ENCODE measurements at regions not wholly inside any gene's neighbourhood (a gene's known extent, or its start where the extent isn't known, plus 50 kb on each side); places are given as distances from the start of the nearest gene placed in this dataset.

DNA sequence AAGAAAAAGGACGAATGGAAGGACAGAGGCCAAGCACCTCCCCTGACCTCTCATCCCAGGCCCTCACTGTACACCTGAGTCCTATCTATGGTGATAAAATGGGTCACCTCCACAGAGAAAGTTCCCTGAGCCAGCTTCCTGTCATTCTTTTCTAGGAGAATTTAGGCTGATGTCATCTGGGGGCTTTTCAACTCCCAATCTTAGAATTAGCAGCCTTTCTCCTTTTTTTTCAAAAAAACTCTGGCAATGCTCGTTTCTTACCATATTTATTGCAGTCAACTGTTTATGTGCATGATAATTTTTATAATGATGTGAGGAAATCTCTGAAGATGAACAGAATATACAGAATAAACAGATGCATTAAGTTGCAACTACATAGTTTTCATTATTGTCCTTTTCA is 177.6 kb downstream of the SNAPC1 start:
- Mint-ChIP-seq H3K4me3 (no peak overlapping the region), H3K4me1 (no peaks in the 10 kb centered on the region), H3K27me3 (peaks cover 44% of the 10 kb centered on the region), H3K36me3 (no peaks in the 10 kb centered on the region), H3K9me3 (ENCODE audit: low read depth) (no peaks in the 10 kb centered on the region), H3K27ac (no peak overlapping the region)
- no peak for ATAC-seq
- CTCF ChIA-PET: no interaction called here
- no peak for DNase-seq

DNA sequence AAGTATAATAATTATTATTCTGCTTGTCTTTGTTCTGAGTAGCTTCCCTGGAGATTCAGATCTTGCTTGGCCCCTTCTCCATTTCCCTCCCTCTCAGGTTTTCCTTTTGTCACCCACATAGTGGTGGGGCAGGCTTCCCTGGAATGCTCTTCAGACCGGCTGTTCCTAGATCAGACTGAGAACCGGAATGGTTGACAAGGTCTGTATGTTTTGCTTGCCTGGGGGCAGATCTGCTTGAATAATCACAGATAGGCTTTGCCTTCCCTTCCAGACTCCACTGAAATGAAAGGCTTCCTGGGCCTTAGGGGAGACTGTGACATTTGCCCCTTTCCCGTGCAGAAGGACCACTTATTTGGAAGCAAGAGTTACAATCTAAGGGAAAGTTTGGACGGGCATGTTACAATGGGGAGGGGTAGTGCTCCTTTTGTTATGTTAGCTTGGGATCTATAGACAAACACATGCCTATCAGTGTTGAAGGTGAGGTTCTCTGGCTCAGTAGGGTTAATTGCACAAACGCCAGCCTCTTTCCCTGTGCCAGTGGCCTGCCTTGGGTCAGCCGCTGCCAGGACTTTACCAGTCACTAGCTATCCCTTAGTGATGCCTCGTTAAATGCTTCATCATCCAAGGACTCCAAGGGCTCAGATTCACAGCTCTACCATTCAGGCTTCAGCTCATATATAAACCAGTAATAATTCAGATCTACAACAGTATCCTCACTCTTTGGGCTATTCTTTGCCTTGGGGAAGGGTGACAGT is 178.6 kb downstream of the SNAPC1 start:
- ATAC-seq (no peak), DNase-seq (no peak)
- Mint-ChIP-seq H3K4me1 (no peaks in the 10 kb centered on the region), H3K36me3 (no peaks in the 10 kb centered on the region), H3K27ac (no peak overlapping the region), H3K9me3 (ENCODE audit: low read depth) (no peaks in the 10 kb centered on the region), H3K27me3 (peaks cover 39% of the 10 kb centered on the region), H3K4me3 (no peak overlapping the region)
- CTCF ChIA-PET: no interaction called here

DNA sequence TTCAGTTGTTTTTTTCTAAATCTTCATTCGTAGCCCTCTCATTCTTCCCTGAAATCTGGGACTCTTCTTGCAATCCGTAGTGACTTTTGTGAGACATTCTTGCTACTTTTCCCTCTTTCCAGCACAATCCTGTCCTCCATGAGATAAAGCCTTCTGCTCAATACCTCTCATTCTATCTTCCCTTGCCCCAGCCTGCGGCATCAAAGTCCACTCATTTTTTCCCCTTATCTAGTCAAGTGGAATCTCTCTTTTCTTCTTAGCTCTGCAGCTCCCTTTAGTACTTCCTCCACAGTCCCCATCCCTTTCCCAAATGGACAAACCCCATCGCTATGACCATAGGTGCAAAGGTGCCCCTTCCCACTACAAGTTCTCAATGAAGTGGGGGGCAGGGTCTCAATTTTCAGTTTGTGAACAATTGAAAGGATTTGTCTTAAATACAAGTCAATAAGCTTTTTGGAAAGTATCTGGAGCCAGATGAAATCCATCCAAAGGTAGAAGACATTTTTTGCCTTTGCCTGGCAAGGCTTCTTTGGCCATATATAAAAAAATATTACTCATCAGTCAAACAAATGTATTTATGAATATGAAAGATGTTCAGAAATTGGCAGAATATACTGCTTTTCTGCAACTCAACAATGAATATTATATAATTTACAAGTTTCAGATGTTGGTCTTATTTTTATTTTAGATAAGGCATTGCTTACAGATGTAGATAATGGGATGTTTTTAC is 179.4 kb downstream of the SNAPC1 start:
- no peaks in the 10 kb centered on the region for H3K4me1 Mint-ChIP-seq
- H3K9me3 Mint-ChIP-seq (ENCODE audit: low read depth): no peaks in the 10 kb centered on the region
- no peak for ATAC-seq
- no peak for DNase-seq
- CTCF ChIA-PET: no interaction called here
- H3K27ac Mint-ChIP-seq: no peak overlapping the region
- no peak overlapping the region for H3K4me3 Mint-ChIP-seq
- peaks cover 39% of the 10 kb centered on the region for H3K27me3 Mint-ChIP-seq
- no peaks in the 10 kb centered on the region for H3K36me3 Mint-ChIP-seq

DNA sequence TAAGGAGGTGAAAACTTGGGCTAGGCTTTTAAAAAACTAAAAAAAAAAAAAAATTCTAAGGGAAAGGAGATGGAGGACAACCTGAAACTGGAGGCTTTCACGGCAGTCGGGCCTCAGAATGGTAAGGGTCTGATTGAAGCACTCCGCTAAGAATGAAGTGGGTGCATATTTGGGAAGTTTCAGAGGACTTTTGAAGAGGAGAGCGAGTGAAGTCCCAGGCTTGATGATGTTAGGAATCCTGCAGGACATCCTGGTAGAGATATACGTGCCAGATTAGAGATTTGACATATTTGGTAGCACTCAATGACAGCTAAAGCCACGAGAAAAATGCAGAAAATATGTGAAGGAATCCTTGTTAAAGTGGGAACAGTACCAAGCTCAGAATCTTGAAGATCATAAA is 186.2 kb downstream of the SNAPC1 start:
- no peak overlapping the region for H3K27ac Mint-ChIP-seq
- H3K9me3 Mint-ChIP-seq (ENCODE audit: low read depth): no peaks in the 10 kb centered on the region
- ATAC-seq: no peak
- H3K27me3 Mint-ChIP-seq: peaks cover 19% of the 10 kb centered on the region
- no peak for DNase-seq
- CTCF ChIA-PET: no interaction called here
- no peak overlapping the region for H3K4me3 Mint-ChIP-seq
- H3K36me3 Mint-ChIP-seq: no peaks in the 10 kb centered on the region
- H3K4me1 Mint-ChIP-seq: no peaks in the 10 kb centered on the region

DNA sequence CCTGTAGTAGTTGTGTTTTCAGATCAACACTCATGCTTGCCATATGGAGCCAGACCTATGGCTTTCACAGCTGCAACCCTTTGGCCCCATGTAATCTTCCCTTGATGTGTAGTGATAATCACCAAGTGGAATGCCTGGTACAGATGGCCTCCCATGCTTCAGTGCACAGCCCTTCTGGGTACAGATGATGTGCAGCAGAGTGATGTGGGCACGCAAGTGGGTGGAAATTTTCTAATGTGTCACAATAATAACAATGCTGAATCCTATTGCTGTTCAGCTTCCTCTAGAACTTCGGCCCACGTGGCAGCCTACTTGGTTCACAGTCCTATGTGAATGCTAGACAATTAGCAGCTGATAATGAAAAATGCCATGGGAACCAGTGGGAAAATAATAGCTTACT is 188.1 kb downstream of the SNAPC1 start:
- H3K9me3 Mint-ChIP-seq (ENCODE audit: low read depth): no peaks in the 10 kb centered on the region
- no peak for ATAC-seq
- no peaks in the 10 kb centered on the region for H3K36me3 Mint-ChIP-seq
- peaks cover 23% of the 10 kb centered on the region for H3K27me3 Mint-ChIP-seq
- DNase-seq: no peak
- no peak overlapping the region for H3K27ac Mint-ChIP-seq
- CTCF ChIA-PET: no interaction called here
- no peaks in the 10 kb centered on the region for H3K4me1 Mint-ChIP-seq
- H3K4me3 Mint-ChIP-seq: no peak overlapping the region

DNA sequence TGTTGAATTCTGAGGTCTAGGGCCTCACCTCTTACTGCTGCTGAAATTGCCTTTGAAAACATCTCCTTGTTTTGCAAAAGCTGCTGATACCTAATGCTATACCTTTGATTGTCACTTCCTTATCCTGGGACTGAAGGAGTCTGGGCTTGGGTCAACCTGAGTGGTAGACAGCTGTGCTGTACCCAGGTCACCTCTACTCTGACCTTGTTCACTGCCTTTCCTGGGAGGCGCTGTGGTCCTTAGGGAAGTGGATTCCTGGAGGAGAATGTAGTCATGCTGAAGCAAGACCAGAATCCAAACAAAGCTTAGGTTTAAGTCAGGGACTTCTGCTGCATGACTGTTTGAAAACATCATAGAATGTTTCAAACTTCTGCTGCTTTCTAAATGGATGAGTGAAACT is 191.4 kb downstream of the SNAPC1 start:
- peaks cover 34% of the 10 kb centered on the region for H3K27me3 Mint-ChIP-seq
- DNase-seq: no peak
- no peaks in the 10 kb centered on the region for H3K36me3 Mint-ChIP-seq
- H3K4me1 Mint-ChIP-seq: no peaks in the 10 kb centered on the region
- CTCF ChIA-PET: no interaction called here
- H3K9me3 Mint-ChIP-seq (ENCODE audit: low read depth): no peaks in the 10 kb centered on the region
- no peak for ATAC-seq
- no peak overlapping the region for H3K27ac Mint-ChIP-seq
- no peak overlapping the region for H3K4me3 Mint-ChIP-seq

DNA sequence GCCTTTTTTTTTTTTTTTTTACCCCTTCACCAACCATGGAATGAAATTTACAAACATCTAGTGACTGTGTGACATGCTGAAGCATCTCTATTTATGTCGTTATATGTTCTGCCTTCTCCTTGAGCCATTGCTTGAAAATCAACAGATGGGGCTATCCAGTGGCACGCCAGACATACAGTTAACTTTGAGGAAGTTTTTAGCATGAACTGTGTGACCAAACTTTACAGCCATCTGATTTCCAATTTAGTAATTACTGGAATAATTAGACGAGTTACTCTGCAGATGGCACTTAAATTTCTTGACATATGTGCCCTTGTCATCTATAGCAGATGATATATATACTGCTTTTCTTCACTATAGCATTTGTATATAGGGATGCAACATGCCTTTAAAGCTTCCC is 192.1 kb downstream of the SNAPC1 start:
- DNase-seq: no peak
- H3K9me3 Mint-ChIP-seq (ENCODE audit: low read depth): no peaks in the 10 kb centered on the region
- CTCF ChIA-PET: no interaction called here
- no peaks in the 10 kb centered on the region for H3K36me3 Mint-ChIP-seq
- peaks cover 40% of the 10 kb centered on the region for H3K27me3 Mint-ChIP-seq
- no peak for ATAC-seq
- no peaks in the 10 kb centered on the region for H3K4me1 Mint-ChIP-seq
- no peak overlapping the region for H3K4me3 Mint-ChIP-seq
- H3K27ac Mint-ChIP-seq: no peak overlapping the region

DNA sequence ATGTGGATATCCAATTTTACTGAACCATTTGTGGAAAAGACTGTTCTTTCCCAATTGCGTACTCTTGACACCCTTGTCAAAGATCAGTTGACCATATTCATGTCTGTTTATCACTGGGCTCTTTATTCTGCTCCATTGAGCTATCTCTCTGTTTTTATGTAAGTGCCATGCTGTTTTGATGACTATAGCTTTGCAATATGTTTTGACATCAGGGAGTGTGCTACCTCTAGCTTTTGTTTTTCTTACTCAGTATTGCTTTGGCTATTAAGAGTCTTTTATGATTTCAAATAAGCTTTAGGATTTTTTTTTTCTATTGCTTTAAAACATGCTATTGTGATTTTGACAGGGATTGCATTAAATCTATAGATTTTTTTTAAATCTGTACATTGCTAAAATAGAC is 194.3 kb downstream of the SNAPC1 start:
- DNase-seq (no peak), ATAC-seq (no peak)
- Mint-ChIP-seq H3K27ac (no peak overlapping the region), H3K4me1 (no peaks in the 10 kb centered on the region), H3K27me3 (peaks cover 41% of the 10 kb centered on the region), H3K9me3 (ENCODE audit: low read depth) (no peaks in the 10 kb centered on the region), H3K4me3 (no peak overlapping the region), H3K36me3 (no peaks in the 10 kb centered on the region)
- CTCF ChIA-PET: no interaction called here

DNA sequence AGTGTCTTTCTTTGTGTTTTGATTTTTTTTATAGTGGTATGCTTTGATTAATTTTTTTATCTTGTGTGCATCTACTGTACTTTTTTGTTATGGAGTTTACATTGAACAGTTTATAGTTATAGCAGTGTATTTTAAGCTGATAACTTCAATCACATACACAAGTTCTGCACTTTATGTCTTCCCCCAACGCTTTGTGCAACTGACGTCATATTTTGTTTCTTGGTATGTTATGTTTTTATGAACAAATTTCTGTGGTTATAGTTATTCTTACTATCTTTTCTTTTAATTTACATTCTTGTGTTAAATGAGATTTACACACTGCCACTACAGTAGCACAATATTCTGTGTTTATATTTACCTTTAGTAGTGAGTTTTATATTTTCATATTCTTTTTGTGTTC is 197.1 kb downstream of the SNAPC1 start:
- DNase-seq (no peak), ATAC-seq (no peak)
- H3K4me3 Mint-ChIP-seq: no peak overlapping the region
- H3K27me3 Mint-ChIP-seq: peaks cover 30% of the 10 kb centered on the region
- CTCF ChIA-PET: no interaction called here
- H3K9me3 Mint-ChIP-seq (ENCODE audit: low read depth): no peaks in the 10 kb centered on the region
- no peaks in the 10 kb centered on the region for H3K4me1 Mint-ChIP-seq
- H3K27ac Mint-ChIP-seq: no peak overlapping the region
- no peaks in the 10 kb centered on the region for H3K36me3 Mint-ChIP-seq

DNA sequence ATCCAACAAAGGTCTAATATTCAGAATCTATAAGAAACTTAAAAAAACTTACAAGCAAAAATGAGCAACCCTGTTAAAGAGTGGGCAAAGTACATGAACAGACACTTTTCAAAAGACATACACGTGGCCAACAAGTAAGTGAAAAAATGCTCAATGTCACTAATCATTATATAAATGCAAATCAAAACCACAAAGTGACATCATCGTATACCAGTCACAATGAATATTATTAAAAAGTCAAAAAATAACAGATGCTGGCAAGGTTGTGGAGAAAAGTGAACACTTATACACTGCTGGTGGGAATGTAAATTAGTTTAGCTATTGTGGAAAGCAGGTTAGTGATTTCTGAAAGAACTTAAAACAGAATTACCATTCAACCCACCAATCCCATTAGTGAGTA is 199.1 kb downstream of the SNAPC1 start:
- CTCF ChIA-PET: no interaction called here
- Mint-ChIP-seq H3K4me3 (no peak overlapping the region), H3K27ac (no peak overlapping the region), H3K4me1 (no peaks in the 10 kb centered on the region), H3K9me3 (ENCODE audit: low read depth) (no peaks in the 10 kb centered on the region), H3K36me3 (no peaks in the 10 kb centered on the region), H3K27me3 (peaks cover 31% of the 10 kb centered on the region)
- DNase-seq (no peak), ATAC-seq (no peak)

DNA sequence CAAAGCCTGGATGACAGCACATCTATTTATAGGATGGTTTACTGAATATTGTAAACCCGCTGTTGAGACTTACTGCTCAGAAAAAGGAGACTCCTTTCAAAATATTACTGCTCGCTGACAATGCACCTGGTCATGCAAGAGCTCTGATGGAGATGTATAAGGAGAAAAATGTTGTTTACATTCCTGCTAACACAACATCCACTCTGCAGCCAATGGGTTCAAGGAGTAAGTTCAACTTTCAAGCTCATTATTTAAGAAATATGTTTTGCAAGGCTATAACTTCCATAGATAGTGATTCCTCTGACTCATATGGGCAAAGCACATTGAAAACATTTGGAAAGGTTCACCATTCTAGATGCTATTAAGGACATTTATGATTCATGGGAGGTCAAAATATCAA is 201.7 kb downstream of the SNAPC1 start:
- CTCF ChIA-PET: no interaction called here
- peaks cover 18% of the 10 kb centered on the region for H3K27me3 Mint-ChIP-seq
- H3K4me1 Mint-ChIP-seq: no peaks in the 10 kb centered on the region
- H3K9me3 Mint-ChIP-seq (ENCODE audit: low read depth): no peaks in the 10 kb centered on the region
- no peak overlapping the region for H3K4me3 Mint-ChIP-seq
- H3K27ac Mint-ChIP-seq: no peak overlapping the region
- no peak for ATAC-seq
- no peaks in the 10 kb centered on the region for H3K36me3 Mint-ChIP-seq
- DNase-seq: no peak

DNA sequence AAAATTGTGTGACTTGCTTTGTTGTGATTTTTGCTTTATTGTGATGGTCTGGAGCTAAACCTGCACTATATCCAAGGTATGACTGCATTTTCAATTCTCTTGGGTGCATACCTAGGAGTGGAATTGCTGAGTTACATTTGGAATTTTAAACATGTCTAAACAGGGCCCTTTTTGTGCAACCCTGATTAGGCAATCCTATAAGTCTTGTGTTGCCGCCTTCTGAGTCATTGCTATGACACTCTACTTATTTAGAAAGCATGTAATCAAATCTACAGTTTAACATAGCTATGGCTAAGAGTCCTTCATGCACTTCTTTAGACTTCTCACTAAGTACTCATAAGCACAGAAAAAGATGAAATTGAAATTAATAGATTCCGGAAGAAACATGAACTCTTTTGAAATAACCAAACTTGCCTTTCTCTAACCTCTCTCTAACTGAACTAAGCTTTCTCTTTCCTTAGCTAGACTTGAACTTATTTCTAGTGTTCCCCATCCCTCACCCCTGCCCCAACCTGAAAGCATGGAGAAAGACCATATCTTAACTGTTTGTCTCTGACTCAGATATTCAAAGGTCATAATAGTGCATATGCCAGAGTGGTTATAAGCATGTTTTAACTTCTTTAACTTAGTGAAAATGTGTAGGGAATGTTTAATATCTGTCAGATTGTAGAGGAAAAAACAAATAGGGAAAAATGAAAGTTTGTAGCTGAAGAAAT is 203.0 kb downstream of the SNAPC1 start:
- Mint-ChIP-seq H3K27me3 (peaks cover 17% of the 10 kb centered on the region), H3K9me3 (ENCODE audit: low read depth) (no peaks in the 10 kb centered on the region), H3K4me3 (no peak overlapping the region), H3K4me1 (no peaks in the 10 kb centered on the region), H3K27ac (no peak overlapping the region), H3K36me3 (no peaks in the 10 kb centered on the region)
- no peak for DNase-seq
- no peak for ATAC-seq
- CTCF ChIA-PET: interaction anchor here (0.7 kb wide), 1 partner anchor 17 kb away, joined by 3 read pairs; no protein-coding TSS in a partner anchor

DNA sequence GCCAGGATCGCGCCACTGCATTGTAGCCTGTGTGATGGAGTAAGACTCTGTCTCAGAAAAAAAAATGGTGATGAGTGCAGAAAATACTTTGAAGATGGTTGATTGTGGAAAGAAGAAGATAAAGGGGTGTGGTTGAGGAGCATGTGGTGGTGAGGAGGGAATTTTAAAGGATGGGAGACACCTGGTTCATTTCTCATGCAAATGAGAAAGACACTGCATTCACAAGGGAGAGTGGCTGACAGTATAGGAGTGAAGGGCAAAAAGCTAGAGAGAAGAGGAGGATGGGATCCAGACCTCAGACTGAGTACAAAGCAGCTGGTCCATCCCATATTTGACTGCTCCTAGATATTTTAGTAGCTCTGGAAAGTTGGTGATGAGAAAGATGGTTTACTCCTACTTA is 206.0 kb downstream of the SNAPC1 start:
- H3K36me3 Mint-ChIP-seq: no peaks in the 10 kb centered on the region
- H3K27ac Mint-ChIP-seq: no peak overlapping the region
- CTCF ChIA-PET: no interaction called here
- DNase-seq: no peak
- peaks cover 10% of the 10 kb centered on the region for H3K27me3 Mint-ChIP-seq
- no peaks in the 10 kb centered on the region for H3K4me1 Mint-ChIP-seq
- H3K9me3 Mint-ChIP-seq (ENCODE audit: low read depth): no peaks in the 10 kb centered on the region
- H3K4me3 Mint-ChIP-seq: no peak overlapping the region
- ATAC-seq: no peak

DNA sequence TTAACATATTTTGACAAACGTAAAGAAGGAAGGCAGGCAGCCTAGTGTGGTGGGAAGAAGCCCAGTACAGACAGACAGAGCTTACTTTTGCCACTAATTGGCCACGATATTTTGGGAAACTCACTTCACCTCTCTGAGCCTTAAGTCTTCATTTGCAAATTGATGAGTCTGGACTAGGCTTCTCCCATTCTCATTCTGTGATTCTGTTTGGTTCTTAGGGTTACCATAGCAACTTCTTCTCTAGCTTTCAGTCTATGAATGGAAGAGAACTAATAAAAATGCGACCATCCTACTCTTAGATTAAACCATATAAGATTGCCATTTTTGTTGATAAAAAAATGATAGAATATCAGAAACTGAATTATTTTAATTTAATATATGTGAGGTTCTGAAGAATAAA is 210.5 kb downstream of the SNAPC1 start:
- Mint-ChIP-seq H3K4me3 (no peak overlapping the region), H3K27ac (no peak overlapping the region), H3K36me3 (no peaks in the 10 kb centered on the region), H3K4me1 (no peaks in the 10 kb centered on the region), H3K27me3 (peaks cover 5% of the 10 kb centered on the region), H3K9me3 (ENCODE audit: low read depth) (peaks cover 10% of the 10 kb centered on the region)
- CTCF ChIA-PET: no interaction called here
- ATAC-seq (no peak), DNase-seq (no peak)

Measured in activated CD8-positive, alpha-beta memory T cell treated with anti-CD3 and anti-CD28 coated beads, Interleukin-2, amount 10 ng/mL, durations not matched to agents 7 days and 5 days (primary cell).